ENCODE measurements at regions not wholly inside any gene's neighbourhood (a gene's known extent, or its start where the extent isn't known, plus 50 kb on each side); places are given as distances from the start of the nearest gene placed in this dataset.

GRCh38 chr5:54721951-54722654 lies 204.5 kb downstream of the SNX18 start:
- WGBS, 2 donors = 70 to 74% methylated on average over 5 of the region's 5 CpGs
- Histone ChIP-seq H3K36me3 (ENCODE audit: control insufficient read depth in 4 of 4, insufficient read depth in 4 of 4, low read length in 4 of 4) (no peaks in the 10 kb centered on the region), H3K4me3 (no peak overlapping the region), H3K4me1 (ENCODE audit: control insufficient read depth in 5 of 5, insufficient read depth in 5 of 5, low read length in 5 of 5) (peaks cover 6 to 24% (median 10%) of the 10 kb centered on the region in 5 donors), H3K9me3 (ENCODE audit: control insufficient read depth in 4 of 4, insufficient read depth in 3 of 4, low read length in 3 of 4) (no peaks in the 10 kb centered on the region), H3K27ac (ENCODE audit: low read depth in 1 of 2, low read length in 1 of 2) (no peak overlapping the region), H3K9ac (ENCODE audit: insufficient read depth in 1 of 2, low read length in 2 of 2) (no peak overlapping the region), H3K27me3 (ENCODE audit: control insufficient read depth in 3 of 3, insufficient read depth in 3 of 3, low read length in 2 of 3) (no peaks in the 10 kb centered on the region)
- DNase-seq (no peak), ATAC-seq (ENCODE audit: insufficient read depth, low FRiP score) (no peak)
- TF ChIP-seq, protein P1, sequence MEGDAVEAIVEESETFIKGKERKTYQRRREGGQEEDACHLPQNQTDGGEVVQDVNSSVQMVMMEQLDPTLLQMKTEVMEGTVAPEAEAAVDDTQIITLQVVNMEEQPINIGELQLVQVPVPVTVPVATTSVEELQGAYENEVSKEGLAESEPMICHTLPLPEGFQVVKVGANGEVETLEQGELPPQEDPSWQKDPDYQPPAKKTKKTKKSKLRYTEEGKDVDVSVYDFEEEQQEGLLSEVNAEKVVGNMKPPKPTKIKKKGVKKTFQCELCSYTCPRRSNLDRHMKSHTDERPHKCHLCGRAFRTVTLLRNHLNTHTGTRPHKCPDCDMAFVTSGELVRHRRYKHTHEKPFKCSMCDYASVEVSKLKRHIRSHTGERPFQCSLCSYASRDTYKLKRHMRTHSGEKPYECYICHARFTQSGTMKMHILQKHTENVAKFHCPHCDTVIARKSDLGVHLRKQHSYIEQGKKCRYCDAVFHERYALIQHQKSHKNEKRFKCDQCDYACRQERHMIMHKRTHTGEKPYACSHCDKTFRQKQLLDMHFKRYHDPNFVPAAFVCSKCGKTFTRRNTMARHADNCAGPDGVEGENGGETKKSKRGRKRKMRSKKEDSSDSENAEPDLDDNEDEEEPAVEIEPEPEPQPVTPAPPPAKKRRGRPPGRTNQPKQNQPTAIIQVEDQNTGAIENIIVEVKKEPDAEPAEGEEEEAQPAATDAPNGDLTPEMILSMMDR (IDR thresholded peaks at IDR 0.05; ENCODE audit: control extremely low read depth, extremely low read depth) = no peak

DNA sequence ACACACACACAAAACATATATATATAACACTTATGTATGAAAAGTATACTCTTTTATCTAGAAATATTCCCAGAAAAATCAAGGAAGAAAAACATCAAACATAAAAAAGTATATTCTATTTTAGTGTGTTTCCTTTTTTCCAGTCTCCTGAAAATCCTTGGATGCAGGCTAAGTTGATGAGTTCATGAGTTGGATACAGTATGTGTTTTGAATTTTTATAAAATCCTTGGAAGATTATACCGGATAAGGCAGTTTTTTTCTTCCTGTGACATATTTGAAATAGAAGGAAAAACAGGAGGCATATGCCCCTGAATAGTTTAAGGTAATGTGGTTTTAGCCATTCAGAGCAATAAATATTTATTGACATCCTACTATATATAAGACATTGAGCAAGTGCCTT lies 203.6 kb downstream of the SNX18 start:
- Histone ChIP-seq H3K4me1 (ENCODE audit: control insufficient read depth in 5 of 5, insufficient read depth in 5 of 5, low read length in 5 of 5) (peaks cover 6 to 24% (median 10%) of the 10 kb centered on the region in 5 donors), H3K9ac (ENCODE audit: insufficient read depth in 1 of 2, low read length in 2 of 2) (no peak overlapping the region), H3K27ac (ENCODE audit: low read depth in 1 of 2, low read length in 1 of 2) (no peak overlapping the region), H3K27me3 (ENCODE audit: control insufficient read depth in 3 of 3, insufficient read depth in 3 of 3, low read length in 2 of 3) (no peaks in the 10 kb centered on the region), H3K4me3 (no peak overlapping the region), H3K9me3 (ENCODE audit: control insufficient read depth in 4 of 4, insufficient read depth in 3 of 4, low read length in 3 of 4) (no peaks in the 10 kb centered on the region), H3K36me3 (ENCODE audit: control insufficient read depth in 4 of 4, insufficient read depth in 4 of 4, low read length in 4 of 4) (no peaks in the 10 kb centered on the region)
- 83 to 89% methylated on average over 1 of the region's 1 CpG for WGBS, 2 donors
- DNase-seq (no peak), ATAC-seq (ENCODE audit: insufficient read depth, low FRiP score) (no peak)
- TF ChIP-seq, protein P1 (IDR thresholded peaks at IDR 0.05; ENCODE audit: control extremely low read depth, extremely low read depth) = no peak

GRCh38 chr5:54720341-54720740 lies 202.8 kb downstream of the SNX18 start:
- no peak overlapping the region for H3K4me3 ChIP-seq
- ATAC-seq (ENCODE audit: insufficient read depth, low FRiP score) (no peak), DNase-seq (no peak)
- H3K9ac ChIP-seq (ENCODE audit: insufficient read depth in 1 of 2, low read length in 2 of 2) = no peak overlapping the region
- H3K36me3 ChIP-seq (ENCODE audit: control insufficient read depth in 4 of 4, insufficient read depth in 4 of 4, low read length in 4 of 4) = no peaks in the 10 kb centered on the region
- 65 to 100% methylated on average over 3 of the region's 3 CpGs for WGBS, 2 donors
- H3K27me3 ChIP-seq (ENCODE audit: control insufficient read depth in 3 of 3, insufficient read depth in 3 of 3, low read length in 2 of 3) = no peaks in the 10 kb centered on the region
- H3K4me1 ChIP-seq (ENCODE audit: control insufficient read depth in 5 of 5, insufficient read depth in 5 of 5, low read length in 5 of 5) = peaks cover 6 to 24% (median 10%) of the 10 kb centered on the region in 5 donors
- H3K27ac ChIP-seq (ENCODE audit: low read depth in 1 of 2, low read length in 1 of 2) = no peak overlapping the region
- H3K9me3 ChIP-seq (ENCODE audit: control insufficient read depth in 4 of 4, insufficient read depth in 3 of 4, low read length in 3 of 4) = no peaks in the 10 kb centered on the region
- TF ChIP-seq, protein P1 (IDR thresholded peaks at IDR 0.05; ENCODE audit: control extremely low read depth, extremely low read depth) = no peak

Measured in lung (tissue), 11 donors.